HG02973 (cell line): ENCODE measurements at regions not wholly inside any gene's neighbourhood (a gene's known extent, or its start where the extent isn't known, plus 50 kb on each side); places are given as distances from the start of the nearest gene placed in this dataset.

Experiments
- ATAC-seq: cut with Tn5 transposase; IDR thresholded peaks from one replicate; pipeline ENCODE4 v1.9.1; 2021; ENCODE audit warnings: moderate library complexity; ENCODE audit not compliant: unreplicated experiment

- no peak for ATAC-seq
These were observed 76.5 kb upstream of the EGLN3 start for GRCh38 chr14:34027130-34027989.

DNA sequence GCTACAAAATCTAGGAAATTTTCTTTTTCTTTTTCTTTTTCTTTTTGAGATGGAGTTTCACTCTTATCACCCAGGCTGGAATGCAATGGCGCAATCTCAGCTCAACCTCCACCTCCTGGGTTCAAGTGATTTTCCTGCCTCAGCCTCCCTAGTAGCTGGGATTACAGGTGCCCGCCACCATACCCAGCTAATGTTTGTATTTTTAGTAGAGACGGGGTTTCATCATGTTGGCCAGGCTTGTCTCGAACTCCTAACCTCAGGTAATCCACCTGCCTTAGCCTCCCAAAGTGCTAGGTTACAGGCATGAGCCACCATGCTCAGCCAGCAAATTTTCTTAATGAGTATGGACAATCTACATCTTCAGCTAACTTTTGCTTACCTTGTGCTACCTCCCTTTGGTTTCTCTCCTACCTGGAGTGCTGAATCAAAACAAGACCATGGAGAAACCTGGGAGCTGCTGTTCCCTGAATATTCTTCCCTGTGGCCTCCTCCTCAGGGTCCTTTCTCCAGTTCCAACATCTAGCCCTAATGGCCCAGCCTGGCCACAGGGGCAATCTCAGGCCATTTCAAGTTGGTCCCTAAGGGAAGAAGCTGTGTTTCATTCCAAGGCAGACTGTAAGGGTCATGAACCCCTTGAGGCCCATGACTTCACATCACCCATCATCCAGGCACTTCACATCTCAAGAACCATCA is 74.6 kb upstream of the EGLN3 start:
- ATAC-seq: no peak

- ATAC-seq: no peak
These were observed 73.9 kb upstream of the EGLN3 start for GRCh38 chr14:34024768-34025144.

DNA sequence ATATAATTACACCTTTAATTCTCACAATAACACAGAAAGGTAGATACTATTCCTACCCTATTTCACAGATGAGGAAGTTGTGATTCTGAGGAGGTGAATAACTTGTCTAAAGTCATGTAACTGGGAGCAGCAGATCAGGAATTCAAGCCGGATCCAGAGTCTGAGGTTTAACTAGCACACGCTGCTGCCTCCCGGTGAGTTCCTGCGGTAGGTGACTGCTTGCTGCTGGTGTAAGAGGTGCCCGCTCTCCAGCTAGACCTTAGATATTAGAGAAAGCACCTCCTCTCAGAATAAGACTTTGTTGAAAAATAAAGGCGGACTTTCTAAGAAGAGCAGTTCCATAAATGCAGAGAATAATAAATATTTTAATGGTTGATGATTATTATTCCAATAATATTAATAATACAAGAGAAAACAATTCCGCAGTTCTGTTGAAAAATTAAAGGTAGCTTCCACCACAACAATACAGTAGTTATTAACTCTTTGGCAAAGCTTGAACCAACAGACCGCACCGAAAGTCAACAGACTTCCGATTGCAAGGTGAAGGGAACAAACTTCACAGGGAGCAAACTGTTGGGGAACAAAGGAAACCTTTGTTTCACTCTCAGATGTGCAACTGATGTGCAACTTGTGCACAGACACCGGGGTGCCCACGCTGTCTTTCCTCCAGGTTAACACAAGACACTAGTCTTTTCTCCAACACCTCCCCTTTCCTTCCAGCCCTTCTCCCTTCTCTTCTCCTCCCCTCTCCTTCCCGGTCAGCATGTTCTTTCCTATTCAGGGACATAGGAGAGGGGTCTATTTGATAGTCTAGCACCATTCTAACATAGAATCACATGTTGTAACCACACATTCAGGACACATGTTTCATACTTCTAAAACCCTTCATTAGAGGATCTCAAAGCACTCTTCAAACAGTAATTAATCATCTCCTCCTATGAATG is 73.2 kb upstream of the EGLN3 start:
- ATAC-seq: no peak

DNA sequence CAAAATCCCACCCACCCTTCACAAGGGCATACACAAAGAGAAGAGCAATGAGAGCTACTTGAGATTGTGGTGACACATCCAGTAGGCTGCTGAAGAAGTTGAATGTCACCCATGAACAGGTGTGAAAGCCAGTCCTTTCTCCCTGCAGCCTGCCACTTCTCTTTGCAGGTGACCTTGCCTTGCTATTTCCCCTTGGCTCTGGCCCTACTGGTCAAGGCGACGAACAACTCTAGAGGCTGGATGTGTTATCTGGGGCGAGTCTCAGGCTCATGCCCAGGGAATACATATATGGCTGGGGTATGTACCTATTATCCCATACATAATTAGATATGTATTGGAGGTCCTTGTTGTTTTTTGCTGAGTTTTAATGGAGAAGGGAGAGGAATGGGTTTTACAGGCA is 70.2 kb upstream of the EGLN3 start:
- no peak for ATAC-seq

DNA sequence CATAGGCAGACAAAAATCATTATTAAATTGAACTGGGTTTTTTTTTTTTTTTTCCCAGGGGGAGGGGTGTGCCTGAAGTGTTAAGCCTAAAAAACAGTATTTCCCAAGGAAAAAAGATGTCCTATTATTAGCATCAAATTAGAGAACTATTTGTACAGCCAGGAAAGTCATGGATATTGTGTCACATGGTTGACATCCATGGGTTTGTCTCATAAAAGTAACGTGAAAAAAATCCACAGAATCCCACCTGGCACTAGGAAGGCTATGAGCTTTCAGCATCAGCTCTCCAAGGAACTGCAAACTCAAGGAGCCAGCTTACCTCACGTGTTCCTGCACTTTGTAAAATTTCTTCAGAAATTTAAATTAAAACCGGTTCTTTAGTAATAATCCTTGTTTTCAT is 69.1 kb upstream of the EGLN3 start:
- no peak for ATAC-seq

DNA sequence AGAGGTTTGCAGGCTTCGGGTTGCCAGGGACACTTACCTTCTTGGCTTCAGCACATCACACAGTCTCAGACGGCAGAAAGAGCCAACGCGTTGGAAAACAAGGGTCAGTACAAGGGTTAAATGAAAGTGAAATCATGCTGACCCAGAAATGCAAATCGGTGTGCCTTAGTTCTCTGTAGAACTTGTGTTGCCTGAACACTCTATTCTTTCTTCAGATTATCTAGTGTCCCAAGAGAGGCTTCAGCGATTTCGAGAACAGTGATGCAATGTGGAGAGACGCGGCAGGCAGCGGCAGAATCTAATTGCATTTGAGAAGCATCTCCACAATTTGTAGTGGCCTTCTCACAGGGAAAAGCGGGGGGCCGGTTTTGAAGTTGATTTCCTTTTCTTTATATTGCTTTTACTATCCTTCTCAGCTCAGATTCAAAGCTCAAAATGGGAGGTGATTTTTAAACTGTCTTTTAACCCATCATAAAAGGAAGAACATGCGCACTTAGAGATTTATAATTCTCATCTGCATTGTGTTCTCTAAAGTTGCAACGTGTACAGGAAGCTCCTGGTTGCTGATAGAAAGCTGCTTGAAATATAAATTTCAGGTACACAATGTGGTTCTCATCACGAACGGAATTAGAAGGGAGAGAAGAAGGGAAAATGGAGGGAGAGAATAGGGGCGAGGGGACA is 67.8 kb upstream of the EGLN3 start:
- ATAC-seq: no peak

GRCh38 chr14:34018125-34018524 is 67.3 kb upstream of the EGLN3 start:
- ATAC-seq: no peak

- ATAC-seq: no peak
These were observed 64.5 kb upstream of the EGLN3 start for GRCh38 chr14:34015383-34015782.

GRCh38 chr14:34014936-34015335 is 64.1 kb upstream of the EGLN3 start:
- no peak for ATAC-seq

DNA sequence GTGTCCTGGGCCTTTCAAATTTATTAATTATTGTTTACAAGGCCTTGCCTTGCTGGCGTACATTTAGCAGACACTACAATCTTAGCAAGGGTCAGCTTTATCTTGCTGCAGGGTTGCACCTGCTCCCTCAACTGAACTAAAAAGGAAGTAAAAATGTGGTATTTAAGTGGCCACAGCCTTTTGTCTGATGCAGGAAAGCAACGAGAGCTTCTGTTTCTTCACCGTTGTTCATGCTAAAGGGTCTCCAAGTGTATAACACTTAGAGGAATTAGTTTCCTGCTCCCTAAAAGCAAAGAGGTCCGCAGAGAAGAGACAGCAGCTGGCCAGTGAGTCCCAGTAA is 62.8 kb upstream of the EGLN3 start:
- peak; percentile 65 for ATAC-seq

GRCh38 chr14:34012978-34013720 is 62.3 kb upstream of the EGLN3 start:
- peak; percentile 93 for ATAC-seq

GRCh38 chr14:34012369-34012768 is 61.5 kb upstream of the EGLN3 start:
- ATAC-seq: no peak

GRCh38 chr14:34009956-34010355 is 59.1 kb upstream of the EGLN3 start:
- no peak for ATAC-seq

DNA sequence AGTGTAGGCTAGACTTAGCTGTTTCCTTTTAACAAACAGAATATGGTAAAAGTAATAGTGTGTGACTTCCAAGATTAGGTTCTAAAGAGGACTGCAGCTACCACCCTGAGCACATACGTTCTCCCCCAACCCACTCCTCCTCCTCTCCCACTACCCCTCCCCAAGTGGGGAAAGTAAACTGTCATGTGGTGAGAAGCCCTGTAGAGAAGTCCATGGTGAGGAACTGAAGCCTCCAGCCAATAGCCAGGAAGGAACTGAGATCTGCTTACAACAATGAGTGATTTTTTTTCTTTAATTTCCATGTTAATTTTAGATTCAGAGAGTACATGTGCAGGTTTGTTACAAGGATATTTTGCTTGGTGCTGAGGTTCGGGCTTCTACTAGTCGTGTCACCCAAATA is 57.0 kb upstream of the EGLN3 start:
- no peak for ATAC-seq

- no peak for ATAC-seq
These were observed 55.0 kb upstream of the EGLN3 start for GRCh38 chr14:34005901-34006300.

GRCh38 chr14:34004881-34005280 is 54.0 kb upstream of the EGLN3 start:
- no peak for ATAC-seq

GRCh38 chr14:34003691-34004090 is 52.8 kb upstream of the EGLN3 start:
- ATAC-seq: no peak

- ATAC-seq: no peak
These were observed 52.3 kb upstream of the EGLN3 start for GRCh38 chr14:34003082-34003668.
